DMS153 (cell line): ENCODE measurements at regions not wholly inside any gene's neighbourhood (a gene's known extent, or its start where the extent isn't known, plus 50 kb on each side); places are given as distances from the start of the nearest gene placed in this dataset.

Experiments
- DNase-seq: peaks from one replicate; lab custom pipeline; 2025; lab: John Stamatoyannopoulos, UW

DNA sequence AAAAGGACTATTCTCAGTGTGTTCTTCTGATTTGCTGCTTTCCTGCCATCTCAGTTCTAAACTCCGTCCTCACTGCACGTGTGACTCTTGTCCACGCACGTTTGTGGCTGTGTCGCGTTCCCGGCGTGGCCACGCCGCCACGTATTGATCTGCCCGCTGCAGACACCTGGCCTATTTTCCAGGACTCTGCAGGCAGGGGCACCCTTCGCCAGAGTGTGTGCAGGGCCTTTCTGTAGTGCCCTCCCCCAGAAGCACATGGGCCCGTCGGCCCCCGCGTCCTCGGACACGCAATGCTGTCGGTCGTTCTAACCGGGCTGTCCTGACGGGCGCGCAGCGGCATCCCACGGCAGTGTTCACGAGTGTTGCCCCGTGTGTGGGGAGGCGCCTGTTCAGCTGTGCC is 87.6 kb downstream of the YTHDF1 start:
- no peak for DNase-seq

DNA sequence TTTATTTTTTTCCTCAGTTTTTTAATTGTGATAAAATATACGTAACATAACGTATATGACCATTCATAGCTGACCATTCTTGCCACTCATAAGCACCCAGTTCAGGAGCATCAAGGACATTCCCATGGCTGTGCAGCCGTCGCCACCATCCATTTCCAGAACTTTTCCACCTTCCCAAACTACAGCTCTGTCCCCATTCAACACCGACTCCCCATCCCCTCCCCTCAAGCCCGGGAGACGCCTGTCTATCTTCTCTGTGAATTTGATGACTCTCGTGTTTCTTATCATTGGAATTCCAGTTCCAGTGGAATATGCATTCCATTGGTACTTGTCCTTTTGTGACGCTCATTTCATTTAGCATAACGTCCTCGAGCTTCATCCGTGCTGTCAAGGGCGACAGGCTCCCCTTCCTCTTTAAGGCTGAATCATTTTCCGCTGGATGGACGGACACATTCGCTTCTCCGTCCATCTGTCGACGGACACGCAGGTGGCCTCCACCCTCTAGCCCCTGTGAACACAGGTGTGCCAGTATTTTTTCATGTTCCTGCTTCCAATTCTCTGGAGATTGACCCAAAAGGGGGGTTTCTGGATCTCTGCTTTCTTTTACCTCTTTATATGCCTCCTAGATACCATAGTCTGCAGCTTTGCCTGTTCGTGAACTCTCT is 88.1 kb downstream of the YTHDF1 start:
- no peak for DNase-seq

DNA sequence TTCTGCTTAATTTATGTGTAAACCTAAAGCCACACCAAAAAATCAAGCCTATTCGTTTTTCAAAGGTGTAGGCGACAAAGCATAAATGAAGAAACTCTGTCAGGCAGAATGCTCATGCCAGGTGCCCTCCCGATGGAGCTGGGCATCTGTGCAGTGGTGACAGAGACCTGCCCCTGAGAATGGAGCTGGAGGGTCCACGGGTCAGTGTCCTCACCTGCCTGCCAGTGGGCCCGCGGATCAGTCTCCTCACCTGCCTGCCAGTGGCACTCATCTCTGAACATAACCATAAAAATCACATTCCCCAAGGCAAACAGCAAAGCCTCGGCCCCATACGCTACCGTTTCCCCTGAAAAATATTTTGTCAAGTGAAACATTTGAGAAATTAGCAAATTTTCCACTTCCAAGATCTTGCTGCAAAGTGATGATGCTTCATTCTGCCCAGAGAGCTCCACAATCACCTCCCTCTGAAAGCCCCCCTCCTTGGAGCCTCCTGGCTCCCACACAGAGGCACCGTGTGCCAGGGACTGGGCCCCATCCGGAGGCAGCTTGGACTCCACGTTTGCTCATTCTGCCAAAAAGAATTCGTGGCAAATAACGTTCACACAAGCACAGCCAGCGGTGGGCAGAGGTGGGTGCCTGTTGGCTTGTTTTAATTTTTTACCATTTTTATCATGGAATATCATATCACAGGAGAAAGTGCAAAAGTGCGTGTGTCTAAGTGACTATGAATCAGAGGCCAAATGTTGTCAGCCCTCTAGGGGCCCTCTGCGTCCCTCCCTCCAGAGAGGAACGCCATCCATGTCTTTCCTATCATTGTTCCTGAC is 88.8 kb downstream of the YTHDF1 start:
- no peak for DNase-seq

DNA sequence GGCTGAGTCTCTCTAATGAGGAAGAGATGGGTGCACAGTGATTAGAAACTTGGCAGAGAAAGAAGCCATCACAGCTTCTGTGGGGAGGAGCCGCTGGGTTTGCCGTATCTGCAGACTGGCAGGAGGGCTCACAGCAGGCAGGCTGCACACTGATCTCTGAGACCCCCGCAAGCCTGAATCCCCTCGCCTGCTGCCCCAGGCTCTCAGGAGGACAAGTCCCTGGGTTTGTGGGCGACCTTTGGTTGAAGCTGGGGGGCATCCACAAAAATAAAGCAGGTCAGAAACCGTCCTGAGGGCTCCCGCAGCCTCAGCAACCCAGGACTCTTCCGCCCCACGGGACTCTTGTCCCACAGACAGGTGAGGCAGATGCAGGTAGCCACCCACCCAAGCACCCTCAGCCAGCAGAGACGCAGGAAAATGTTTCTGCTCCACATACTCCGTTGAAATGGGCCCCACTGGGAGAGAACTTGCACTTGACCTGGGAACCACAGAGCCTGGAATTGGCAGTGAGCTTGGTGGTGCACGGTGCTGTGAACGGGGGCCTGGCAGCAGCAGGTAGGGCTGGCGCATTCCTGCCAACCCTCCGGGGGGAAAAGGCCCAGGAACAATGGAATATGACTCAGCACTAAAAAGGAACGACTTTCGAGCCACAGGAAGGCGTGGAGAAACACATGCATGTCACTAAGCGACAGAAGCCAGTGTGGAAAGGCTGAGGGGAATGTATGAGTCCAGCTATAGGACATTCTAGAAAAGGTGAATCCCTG is 89.9 kb downstream of the YTHDF1 start:
- no peak for DNase-seq

DNA sequence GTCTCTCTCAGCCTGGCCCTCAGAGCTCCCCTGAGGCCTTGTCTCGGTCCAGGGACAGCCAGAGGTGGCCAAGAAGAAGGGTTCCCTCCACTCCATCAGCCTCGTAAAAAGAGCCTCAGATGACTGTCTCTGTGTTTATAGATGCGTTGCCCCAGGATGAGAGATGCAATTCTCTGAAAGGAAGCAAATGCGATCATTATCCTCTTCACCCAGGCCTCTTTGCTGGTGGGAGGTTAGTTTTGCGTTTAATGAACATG is 90.4 kb downstream of the YTHDF1 start:
- DNase-seq: no peak

DNA sequence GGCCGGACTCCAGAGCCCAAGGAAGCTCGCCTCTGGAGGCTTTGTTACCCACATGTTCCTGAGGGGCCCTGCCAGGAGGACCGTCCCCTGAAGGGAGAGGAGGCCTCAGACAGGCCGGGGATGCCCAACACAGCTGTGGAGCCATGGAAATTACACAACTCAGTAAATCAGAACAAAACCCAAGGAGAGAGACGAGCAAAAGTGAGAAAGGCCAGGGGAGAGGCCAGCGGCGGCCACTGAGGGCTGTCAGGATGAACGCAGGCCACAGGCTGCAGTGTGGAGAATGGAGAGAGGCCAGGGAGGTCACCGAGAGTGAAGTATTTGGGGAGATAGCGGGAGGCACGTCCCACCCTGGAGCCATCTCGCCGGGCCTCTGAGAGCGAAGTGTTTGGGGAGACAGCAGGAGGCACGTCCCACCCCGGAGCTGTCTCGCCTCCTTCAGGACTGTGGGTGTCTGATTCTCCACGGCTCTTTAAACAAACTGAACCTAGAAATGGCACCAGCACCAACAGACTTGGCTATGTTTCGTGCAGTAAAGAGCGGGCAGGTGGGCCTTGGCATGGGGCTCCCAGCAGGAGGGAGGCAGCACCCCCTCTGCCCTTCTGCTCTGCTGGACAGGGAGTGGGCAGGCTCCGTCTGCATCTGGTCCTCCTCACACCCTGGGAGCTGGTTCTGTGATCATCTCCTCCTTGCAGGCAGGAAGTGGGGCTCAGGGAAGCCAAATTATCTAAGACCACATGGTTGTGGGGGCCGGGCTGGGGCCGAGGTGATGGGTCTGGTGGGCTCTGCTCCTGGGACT is 91.0 kb downstream of the YTHDF1 start:
- no peak for DNase-seq

DNA sequence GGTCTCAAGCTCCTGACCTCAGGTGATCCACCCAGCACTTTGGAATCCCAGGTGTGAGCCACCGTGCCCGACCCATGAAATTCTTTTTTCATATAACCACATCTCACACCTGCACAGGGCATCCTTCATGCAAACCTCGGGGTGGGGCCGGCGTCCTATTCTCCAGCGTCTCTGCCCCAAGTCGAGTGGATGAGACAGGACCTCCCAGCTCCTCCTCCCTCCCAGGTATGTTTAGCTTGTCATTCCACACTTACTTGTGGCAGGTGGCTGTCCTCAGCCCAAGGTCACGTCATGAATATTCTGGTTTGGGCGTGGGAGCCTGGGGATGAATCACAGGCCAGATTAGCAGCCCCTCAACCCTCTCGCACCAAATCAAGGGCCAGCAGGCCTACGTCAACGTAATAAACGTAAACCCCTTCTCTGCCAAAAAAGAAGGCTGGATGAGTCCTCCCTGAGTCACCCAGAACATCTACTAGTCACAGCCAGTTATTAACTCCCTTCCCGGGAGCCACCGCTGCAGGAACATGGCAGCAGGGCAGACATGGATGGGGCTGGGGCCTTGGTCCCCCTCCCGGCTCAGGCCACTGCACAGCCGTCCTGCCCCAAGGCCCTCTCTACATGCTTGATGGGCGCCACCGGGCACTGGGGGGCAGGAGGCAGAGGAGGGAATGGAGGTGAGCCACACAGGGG is 91.7 kb downstream of the YTHDF1 start:
- DNase-seq: no peak

DNA sequence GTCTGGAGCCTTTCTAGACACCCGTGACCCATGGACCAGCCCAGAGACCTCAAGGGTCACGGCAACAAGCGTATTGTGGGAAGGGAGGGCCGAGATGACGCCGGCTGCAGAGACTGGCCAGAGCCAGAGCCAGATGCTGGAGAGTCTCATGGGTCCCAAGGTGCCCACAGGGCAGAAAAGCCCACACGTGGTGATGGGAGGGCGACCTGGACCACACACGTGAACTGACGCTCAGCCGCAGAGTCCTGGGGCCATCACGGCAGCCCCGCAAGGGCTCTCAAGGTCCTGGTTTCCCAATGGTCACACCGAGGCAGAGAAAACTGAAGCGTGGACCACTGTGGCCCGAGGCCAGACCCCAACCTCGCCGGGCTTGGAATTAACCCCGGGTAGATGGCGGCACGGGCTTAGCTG is 92.6 kb downstream of the YTHDF1 start:
- no peak for DNase-seq

DNA sequence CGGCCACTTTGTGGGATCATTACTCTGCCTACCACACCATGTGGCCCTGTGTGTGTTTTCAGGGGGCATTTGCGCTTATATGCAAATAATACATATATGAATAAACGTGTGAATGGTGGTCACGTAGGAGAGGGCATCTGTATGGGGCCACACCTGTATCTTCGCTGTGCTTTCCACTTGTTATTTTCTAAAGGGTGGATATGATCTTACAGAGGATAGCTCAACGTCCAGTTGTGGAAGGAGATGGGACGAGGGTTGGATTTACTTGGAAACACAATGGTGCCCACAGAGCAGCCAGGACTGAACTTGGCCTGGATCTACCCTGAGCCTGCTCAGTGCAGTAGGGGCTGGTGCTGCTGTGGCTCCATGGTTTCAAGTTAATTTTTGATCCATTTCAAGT is 93.3 kb downstream of the YTHDF1 start:
- DNase-seq: no peak

DNA sequence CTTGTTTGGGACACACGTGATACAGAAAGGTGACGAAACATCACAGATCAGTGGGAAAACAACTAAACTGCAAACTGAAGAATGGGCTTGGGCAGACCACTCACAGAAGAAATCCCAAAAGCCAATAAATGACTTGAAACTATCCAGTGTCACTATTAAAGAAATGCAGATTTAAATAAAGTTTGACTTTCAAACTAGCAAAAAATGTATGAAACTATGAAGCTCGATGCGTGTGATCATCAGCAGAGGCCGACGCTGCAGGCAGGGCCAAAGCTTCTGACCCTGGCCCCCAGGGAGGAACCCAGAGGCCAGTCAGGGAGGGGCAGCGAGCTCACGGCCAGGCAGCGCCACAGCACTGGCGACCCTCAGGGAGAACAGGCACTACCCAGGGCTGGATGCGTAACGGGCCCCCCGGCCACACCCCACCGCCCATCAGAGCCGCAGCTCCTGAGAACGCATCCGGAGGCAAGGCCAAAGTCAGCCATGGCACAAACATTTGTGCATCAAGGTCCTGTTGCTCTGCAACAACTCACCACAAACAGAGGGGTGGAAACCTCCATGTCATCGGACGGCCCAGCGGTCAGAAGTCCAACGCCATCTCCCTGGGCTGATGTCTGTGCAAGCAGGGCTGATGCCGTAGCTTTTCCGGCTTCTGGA is 94.1 kb downstream of the YTHDF1 start:
- no peak for DNase-seq

DNA sequence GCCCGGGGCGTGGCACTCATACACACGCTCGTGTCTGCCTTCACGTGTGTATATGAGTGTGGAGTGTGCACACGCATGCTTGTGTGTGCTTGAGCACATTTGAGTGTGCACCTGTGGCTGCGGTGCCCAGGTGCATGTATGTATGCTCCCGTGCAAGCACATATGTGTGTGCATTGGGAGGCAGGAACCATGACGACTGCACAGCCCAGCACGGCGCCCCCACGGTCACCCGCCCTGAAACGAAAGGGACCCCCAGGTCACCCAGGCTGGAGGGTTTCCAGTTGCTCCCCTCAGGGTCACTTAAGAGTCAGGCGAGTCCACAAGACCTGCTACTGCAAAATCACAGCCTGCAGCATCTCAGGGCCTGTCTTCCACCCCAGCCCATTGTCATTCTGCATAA is 94.7 kb downstream of the YTHDF1 start:
- no peak for DNase-seq

DNA sequence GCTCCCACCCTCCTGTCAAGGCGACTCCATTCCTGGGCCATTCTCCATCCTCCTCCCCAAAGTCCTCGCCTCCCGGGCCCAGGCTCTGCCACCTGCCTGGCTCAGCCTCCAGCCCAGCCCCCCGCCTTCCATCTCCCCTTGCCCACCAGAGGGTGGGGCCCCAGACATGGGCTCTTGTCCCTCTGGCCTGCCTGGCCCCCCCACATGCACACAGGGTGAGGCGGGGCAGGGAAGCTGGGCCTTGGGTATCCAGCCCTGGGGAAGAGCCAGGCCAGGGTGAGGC is 95.2 kb downstream of the YTHDF1 start:
- DNase-seq: no peak

DNA sequence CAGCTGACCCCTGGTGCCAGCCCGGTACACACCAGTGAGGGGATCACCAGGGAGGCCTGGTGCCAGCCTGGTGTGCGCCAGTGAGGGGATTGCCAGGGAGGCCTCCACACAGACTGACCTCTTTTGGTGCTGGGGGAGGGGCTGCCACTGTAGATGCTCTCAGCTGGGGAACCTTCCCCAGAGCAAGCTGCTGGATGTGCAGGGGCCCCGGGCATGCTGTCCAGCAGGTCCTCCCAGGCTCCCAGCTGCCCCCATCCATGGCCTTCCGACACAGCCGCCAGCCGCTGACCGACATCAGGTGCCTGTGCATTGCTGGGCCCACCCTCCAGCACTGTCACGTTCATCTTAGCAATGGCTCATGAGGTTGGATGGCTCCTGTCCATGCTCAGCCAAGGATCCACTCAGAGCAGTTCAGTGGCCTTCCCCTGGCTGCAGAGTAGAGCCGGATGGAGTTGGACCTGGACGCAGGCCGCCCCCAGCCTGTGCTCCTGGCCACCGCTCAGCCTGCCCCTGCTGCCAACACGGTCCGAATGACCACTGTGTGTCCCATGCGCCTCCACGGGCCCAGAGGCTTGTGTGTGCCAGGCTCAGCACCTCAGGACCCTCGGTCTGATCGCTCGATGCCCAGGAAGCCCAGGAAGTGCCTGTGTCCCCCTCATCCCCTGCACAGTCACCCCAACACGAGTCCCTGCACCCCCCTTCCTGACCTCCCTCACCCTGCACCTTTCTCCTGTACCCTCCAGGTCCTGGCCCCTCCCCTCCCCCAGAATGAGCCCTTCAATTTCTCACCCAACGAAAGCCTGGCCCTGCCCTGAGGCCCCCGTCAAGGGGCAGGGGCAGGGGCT is 95.7 kb downstream of the YTHDF1 start:
- DNase-seq: no peak

DNA sequence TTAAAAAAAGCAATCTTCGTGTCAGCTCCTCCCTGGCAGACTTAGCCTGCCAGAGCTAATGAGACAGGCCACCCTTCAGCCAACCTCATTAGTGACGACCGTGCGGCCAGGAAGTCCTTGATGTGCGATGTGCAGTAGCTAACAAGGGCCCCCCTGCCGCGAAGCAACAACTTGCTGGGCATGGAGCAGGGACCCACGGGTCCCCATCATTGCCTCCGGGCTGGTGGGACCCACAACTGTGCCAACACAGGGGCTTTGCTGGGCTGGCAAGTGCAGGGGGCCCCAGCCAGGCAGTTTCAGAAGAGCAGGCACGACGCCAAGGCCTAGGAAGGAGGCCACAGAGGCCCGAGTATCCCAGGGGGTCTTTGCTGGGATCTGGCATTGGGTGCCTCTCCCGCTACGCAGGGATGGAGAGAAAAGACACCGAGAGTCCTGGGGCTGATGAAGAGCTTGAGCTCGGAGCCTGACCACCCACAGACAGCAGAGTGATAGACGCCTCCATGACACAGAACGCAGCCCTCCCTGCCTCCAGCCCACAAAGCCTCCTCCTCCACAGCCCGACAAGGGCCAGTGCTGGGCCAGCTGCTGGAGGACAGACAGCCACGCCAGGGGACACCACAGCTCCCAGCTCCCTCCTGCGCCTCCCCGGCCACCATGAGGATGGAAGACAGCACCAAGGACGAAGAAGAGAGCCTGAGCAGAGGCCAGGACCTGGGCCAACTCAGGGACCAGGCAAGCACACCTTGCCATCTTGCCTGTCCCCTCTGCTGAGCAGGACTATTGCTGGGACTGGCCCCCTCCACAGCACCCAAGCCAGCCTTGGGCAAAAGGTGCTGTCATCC is 96.6 kb downstream of the YTHDF1 start:
- no peak for DNase-seq

DNA sequence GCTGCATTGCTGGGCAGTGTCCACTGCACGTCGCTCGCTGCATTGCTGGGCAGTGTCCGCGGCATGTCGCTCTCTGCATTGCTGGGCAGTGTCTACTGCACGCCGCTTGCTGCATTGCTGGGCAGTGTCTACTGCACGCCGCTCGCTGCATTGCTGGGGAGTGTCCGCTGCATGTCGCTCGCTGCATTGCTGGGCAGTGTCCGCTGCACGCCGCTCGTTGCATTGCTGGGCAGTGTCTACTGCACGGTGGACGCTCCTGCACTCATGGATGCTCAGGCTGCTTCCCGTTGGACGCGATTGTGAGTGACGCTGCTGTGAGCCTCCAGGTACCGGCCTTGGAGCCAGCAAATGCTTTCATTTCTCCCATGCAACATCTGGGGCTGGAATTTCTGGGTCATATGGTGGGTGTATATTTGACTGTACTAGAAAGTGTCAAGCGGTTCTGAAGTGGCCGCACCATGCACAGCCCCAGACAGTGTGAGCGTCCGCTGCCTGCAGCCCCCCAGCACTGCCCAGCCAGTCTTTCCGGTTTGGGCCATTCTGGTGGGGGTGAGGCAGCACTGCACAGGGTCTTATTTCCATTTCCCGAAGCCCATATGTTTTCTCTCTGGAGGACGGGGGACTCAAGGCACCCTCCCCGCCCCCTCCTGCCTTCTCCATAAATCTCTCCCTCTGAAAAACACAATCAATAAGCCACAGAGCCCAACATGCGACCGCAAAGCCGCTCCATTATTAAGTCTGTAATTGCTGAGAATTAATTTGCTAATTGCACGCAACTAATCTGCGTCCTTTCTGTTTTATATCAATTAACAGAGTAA is 97.4 kb downstream of the YTHDF1 start:
- no peak for DNase-seq

DNA sequence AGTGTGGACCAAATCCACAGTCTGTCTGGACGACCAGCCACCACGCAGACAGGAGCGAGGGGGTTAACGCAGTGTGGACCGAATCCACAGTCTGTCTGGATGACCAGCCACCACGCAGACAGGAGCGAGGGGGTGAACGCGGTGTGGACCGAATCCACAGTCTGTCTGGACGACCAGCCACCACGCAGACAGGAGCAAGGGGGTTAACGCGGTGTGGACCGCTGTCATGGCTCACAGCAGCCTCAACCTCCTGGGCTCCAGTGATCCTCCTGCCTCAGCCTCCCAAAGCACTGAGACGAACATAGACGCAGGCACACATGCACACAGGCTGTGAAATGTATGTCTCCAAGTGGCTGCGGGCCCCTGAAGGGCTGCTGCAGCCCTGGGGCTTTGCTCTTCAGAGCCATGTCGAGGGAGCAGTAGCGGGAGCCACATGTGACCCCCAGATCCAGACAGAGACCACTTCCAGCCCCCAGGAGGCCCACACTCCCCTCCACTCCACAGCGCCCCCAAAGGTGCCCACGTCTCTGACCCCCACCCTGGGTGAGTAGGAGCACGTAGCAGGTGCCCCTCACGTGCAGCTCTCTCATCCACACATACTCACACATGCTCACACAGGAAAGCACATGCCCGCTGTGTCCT is 98.1 kb downstream of the YTHDF1 start:
- no peak for DNase-seq

DNA sequence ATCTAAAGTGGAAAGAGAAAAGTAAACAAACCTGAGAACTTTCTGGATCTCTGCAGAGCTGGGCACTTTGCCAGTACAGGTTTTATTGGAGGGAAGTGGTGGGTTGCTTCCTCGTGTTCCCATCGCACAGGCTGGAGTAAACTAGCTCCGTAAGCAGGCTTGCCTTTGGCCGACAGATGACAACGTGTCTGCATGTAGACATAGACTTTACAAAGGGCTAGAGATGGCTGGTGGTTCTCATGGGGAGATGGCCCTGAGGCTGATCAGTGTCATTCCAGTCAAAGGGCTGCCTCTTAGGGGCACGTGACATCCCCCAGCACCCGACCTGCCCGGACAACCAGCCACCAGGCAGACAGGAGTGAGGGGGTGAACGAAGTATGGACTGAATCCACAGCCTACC is 98.8 kb downstream of the YTHDF1 start:
- peak; percentile 69 for DNase-seq

DNA sequence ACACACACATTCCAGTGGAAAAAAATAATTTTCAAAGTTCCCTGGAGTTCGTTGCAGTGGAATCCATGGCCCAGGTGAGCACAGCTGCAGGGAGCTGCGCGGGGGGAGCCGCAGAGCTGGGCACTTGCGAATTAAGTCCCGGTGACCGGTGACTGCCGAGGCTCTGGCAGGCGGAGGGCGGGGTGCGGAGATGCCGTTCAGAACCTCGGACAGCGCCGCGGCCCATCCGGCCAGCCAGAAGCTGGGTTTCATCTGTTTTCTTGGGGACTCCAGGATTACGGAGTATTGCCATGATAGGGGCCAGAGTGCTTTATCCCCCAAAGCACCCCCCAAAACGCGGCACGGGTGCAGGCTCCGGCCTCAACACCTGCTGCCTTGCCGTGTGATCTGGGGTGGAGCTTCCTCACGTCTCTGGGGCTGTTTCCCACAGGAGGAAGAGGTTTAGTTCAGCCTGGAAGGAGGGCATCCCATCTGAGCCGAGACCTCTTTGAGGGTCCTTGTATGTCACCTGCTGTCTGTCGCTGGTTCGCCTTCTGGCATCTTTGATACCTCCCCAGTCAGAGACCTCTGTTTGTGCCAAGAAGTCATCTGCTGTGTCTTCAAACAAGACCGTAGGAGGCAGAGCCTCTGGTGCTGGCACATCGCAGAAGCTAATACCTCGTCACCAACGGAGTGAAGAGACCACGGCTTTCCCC is 99.4 kb downstream of the YTHDF1 start:
- DNase-seq: no peak
